ENCODE measurements at regions not wholly inside any gene's neighbourhood (a gene's known extent, or its start where the extent isn't known, plus 50 kb on each side); places are given as distances from the start of the nearest gene placed in this dataset.

- TF ChIP-seq CTCF (conservative IDR thresholded peaks at IDR 0.05; ENCODE audit: low read length), result no peak
- no peak for TF ChIP-seq EZH2phosphoT487 (IDR thresholded peaks at IDR 0.05; ENCODE audit: borderline replicate concordance, low read depth, low read length)
Observed at GRCh38 chr9:6121707-6122106, 93.9 kb upstream of the IL33 start.
